Fibroblast of lung (primary cell): ENCODE measurements at regions not wholly inside any gene's neighbourhood (a gene's known extent, or its start where the extent isn't known, plus 50 kb on each side); places are given as distances from the start of the nearest gene placed in this dataset.

Experiments
- DNase-seq, 2 donors: peaks; one replicate each; pipeline versions ENCODE4 v3.0.0 to v3.0.0-alpha.2; 2010; ENCODE audit warnings: low read depth in 2 of 2
- H2AFZ ChIP-seq: 2 replicates; pipeline ENCODE4 v1.5.1; 2012; ENCODE audit warnings: low read length, control low read depth, inconsistent platforms
- H3K27ac ChIP-seq: 2 replicates; pipeline ENCODE4 v1.5.1; 2011; ENCODE audit warnings: low read length, control low read depth; ENCODE audit not compliant: insufficient read depth
- H3K27me3 ChIP-seq: 2 replicates; pipeline ENCODE4 v1.5.1; 2011; ENCODE audit warnings: mild to moderate bottlenecking, low read length; ENCODE audit not compliant: control insufficient read depth, insufficient read depth
- H3K36me3 ChIP-seq: 2 replicates; pipeline ENCODE4 v1.5.1; 2011; ENCODE audit warnings: low read length; ENCODE audit not compliant: control insufficient read depth, insufficient read depth
- H3K4me1 ChIP-seq: 2 replicates; pipeline ENCODE4 v1.5.1; 2011; ENCODE audit warnings: low read length; ENCODE audit not compliant: control insufficient read depth, insufficient read depth; ENCODE audit errors: extremely low read depth
- H3K4me2 ChIP-seq: 2 replicates; pipeline ENCODE4 v1.5.1; 2011; ENCODE audit warnings: low read length, control low read depth; ENCODE audit not compliant: insufficient read depth; ENCODE audit errors: extremely low read depth
- H3K4me3 ChIP-seq, 4 experiments: fragments of 200-600 bp in 1 of 4; sonication (generic) in 1 of 4; replicated peaks in 1 of 4; 2 replicates each; pipeline ENCODE4 v1.5.1; 2011 to 2016; ENCODE audit warnings: low read length in 4 of 4, low read depth in 3 of 4, mild to moderate bottlenecking in 3 of 4, control low read depth in 2 of 4, inconsistent platforms in 1 of 4, mixed read lengths in 1 of 4; ENCODE audit not compliant: insufficient read depth in 1 of 4; ENCODE audit errors: control extremely low read depth in 1 of 4
- H3K79me2 ChIP-seq: 2 replicates; pipeline ENCODE4 v1.5.1; 2012; ENCODE audit warnings: mild to moderate bottlenecking, low read length, inconsistent platforms; ENCODE audit not compliant: control insufficient read depth, insufficient read depth
- H3K9ac ChIP-seq: 2 replicates; pipeline ENCODE4 v1.5.1; 2011; ENCODE audit warnings: mild to moderate bottlenecking, low read length, control low read depth; ENCODE audit not compliant: insufficient read depth
- H3K9me3 ChIP-seq: 2 replicates; pipeline ENCODE4 v1.5.1; 2012; ENCODE audit warnings: low read depth, low read length; ENCODE audit not compliant: control insufficient read depth, insufficient read depth
- H4K20me1 ChIP-seq: 2 replicates; pipeline ENCODE4 v1.5.1; 2011; ENCODE audit warnings: low read length; ENCODE audit not compliant: control insufficient read depth, insufficient read depth; ENCODE audit errors: extremely low read depth
- EZH2 ChIP-seq: IDR thresholded peaks from 2 replicates; pipeline ENCODE4 v1.5.1; 2012; ENCODE audit warnings: low read length, control low read depth, mild to moderate bottlenecking; ENCODE audit errors: missing control alignments
- TF ChIP-seq, protein P1 (sequence below), 2 donors: IDR thresholded peaks in 1 of 2; conservative IDR thresholded peaks in 1 of 2; 1 replicate in 1 of 2; 2 replicates in 1 of 2; pipeline ENCODE4 v1.5.1; 2011 to 2012; ENCODE audit warnings: low read length in 2 of 2, control low read depth in 1 of 2, inconsistent platforms in 1 of 2, low read depth in 1 of 2, mild to moderate bottlenecking in 1 of 2

- no peak for TF ChIP-seq EZH2
- TF ChIP-seq, protein P1, sequence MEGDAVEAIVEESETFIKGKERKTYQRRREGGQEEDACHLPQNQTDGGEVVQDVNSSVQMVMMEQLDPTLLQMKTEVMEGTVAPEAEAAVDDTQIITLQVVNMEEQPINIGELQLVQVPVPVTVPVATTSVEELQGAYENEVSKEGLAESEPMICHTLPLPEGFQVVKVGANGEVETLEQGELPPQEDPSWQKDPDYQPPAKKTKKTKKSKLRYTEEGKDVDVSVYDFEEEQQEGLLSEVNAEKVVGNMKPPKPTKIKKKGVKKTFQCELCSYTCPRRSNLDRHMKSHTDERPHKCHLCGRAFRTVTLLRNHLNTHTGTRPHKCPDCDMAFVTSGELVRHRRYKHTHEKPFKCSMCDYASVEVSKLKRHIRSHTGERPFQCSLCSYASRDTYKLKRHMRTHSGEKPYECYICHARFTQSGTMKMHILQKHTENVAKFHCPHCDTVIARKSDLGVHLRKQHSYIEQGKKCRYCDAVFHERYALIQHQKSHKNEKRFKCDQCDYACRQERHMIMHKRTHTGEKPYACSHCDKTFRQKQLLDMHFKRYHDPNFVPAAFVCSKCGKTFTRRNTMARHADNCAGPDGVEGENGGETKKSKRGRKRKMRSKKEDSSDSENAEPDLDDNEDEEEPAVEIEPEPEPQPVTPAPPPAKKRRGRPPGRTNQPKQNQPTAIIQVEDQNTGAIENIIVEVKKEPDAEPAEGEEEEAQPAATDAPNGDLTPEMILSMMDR (conservative IDR thresholded peaks at IDR 0.05 in 1 of 2, IDR thresholded peaks at IDR 0.05 in 1 of 2; ENCODE audit: low read depth in 1 of 2, low read length in 2 of 2): no peak
- Histone ChIP-seq H3K4me3 (no peak overlapping the region), H3K9me3 (no peaks in the 10 kb centered on the region), H3K27ac (no peak overlapping the region), H3K4me2 (no peak overlapping the region), H3K79me2 (no peaks in the 10 kb centered on the region), H4K20me1 (no peaks in the 10 kb centered on the region), H3K9ac (no peak overlapping the region), H3K36me3 (no peaks in the 10 kb centered on the region), H3K4me1 (peaks cover 13% of the 10 kb centered on the region), H2AFZ (no peak overlapping the region), H3K27me3 (no peaks in the 10 kb centered on the region)
- DNase-seq: no peak
Observed at GRCh38 chr12:5165296-5165970, 121.8 kb downstream of the KCNA5 start.

- Histone ChIP-seq H3K27me3 (no peaks in the 10 kb centered on the region), H3K27ac (peak overlapping the region; percentile 35), H3K9me3 (no peaks in the 10 kb centered on the region), H3K4me2 (no peak overlapping the region), H4K20me1 (no peaks in the 10 kb centered on the region), H2AFZ (no peak overlapping the region), H3K9ac (no peak overlapping the region), H3K36me3 (no peaks in the 10 kb centered on the region), H3K4me3 (no peak overlapping the region), H3K4me1 (peaks cover 15% of the 10 kb centered on the region), H3K79me2 (no peaks in the 10 kb centered on the region)
- no peak for TF ChIP-seq EZH2
- TF ChIP-seq, protein P1 (conservative IDR thresholded peaks at IDR 0.05 in 1 of 2, IDR thresholded peaks at IDR 0.05 in 1 of 2; ENCODE audit: low read depth in 1 of 2, low read length in 2 of 2): no peak
- DNase-seq: peak; percentile 91 to 98
Observed at GRCh38 chr12:5166976-5167375, 123.3 kb downstream of the KCNA5 start.

DNA sequence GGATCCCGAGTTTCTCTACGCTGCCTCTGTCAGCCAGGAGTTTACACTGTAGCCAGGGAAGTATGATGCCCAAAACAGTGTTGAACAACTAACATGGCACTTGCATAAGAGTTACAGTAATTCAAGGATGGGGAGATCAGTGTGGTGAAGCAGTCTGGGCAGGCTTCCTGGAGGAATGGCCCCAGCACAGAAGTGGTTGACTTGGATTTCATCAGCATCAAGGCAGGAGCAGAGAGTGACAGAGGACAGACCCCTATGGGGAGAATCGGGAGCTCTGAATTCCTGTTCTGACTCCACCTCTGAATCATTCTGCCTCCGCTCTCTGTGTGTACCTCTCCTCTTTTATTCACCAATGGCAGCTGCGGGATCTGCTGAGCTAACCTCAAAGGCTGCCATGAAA, 124.5 kb downstream of the KCNA5 start:
- Histone ChIP-seq H3K36me3 (no peaks in the 10 kb centered on the region), H4K20me1 (no peaks in the 10 kb centered on the region), H3K9me3 (no peaks in the 10 kb centered on the region), H3K79me2 (no peaks in the 10 kb centered on the region), H3K27me3 (no peaks in the 10 kb centered on the region), H3K27ac (no peak overlapping the region), H3K4me3 (no peak overlapping the region), H2AFZ (no peak overlapping the region), H3K4me1 (peaks cover 20% of the 10 kb centered on the region), H3K4me2 (no peak overlapping the region), H3K9ac (no peak overlapping the region)
- TF ChIP-seq EZH2: no peak
- no peak for DNase-seq
